NCI-H748 (cell line): ENCODE measurements at regions not wholly inside any gene's neighbourhood (a gene's known extent, or its start where the extent isn't known, plus 50 kb on each side); places are given as distances from the start of the nearest gene placed in this dataset.
A peak's percentile ranks its signal among the peaks of the same experiment; 100 is the strongest.

Experiments
- DNase-seq: peaks from one replicate; lab custom pipeline; 2025; ENCODE audit not compliant: unreplicated experiment; lab: John Stamatoyannopoulos, UW

DNA sequence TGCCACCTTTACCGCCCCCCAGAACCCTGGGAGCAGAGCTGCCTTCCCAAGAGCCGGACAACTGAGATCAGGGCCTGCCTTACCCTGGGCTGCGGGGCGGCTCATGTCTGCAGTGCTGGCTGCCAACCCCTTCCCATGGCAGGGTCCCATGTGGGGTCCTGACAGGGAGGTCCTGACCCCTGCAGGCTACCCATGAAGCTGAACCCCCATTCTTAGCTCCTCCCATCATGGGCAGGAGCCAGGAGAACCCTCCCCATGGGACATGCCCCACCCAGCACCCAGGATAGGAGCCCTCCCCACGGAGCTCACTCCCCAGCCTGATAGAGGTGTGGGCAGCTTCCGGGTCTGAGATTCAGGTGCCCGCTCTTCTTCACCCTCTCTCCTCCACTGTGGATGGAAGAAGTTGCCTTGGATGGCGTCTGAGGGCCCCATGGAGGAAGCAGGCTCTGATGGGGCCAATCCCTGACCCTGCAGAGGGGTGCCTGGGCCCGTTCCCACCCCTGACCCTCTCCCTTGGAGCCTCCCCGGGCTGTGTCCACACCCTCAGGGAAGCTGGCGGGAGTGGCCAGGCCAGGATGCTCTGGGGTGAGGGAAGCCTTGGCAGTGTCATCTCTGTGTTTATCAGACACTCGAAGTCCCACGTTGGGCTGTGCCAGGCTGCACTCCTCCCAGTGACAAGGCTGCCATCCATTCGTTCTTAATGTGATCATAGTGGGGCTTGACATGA lies 1508.2 kb downstream of the BRD1 start:
- no peak for DNase-seq

DNA sequence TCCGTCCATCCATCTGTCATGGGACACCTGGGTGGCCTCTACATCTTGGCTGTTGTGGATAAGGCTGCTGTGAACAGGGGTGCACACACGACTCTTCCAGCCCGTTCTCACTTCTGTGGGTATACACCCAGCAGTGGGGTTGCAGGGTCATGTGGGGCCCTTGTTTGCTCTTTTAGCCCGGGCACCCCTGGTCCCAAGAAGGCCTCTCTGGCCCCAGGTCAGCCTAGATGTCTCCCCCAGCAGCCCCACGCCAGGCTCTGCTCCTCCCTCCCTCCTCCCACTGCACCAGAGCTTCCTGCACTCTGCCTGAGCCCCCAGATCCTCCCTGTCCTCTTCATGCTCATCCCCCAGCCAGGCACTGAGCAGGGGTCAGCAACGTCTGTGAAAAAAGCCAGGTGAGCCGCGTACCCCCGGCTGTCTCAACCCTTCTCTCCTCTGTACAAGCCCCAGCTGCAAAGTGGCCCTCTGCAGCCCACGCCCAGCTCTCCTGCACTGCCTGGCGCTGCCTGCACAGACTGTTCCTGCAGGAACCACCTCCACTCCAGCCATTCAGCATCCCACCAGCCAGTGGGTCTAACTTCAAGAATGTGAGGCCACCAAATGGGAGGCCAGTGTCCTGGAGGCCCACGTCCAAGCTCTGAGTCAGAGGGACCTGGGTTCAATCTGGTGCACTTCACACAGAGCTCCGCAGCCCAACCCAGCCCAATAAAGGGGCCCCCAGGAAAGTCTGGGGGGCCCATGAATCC lies 1508.9 kb downstream of the BRD1 start:
- peak; percentile 49 for DNase-seq

DNA sequence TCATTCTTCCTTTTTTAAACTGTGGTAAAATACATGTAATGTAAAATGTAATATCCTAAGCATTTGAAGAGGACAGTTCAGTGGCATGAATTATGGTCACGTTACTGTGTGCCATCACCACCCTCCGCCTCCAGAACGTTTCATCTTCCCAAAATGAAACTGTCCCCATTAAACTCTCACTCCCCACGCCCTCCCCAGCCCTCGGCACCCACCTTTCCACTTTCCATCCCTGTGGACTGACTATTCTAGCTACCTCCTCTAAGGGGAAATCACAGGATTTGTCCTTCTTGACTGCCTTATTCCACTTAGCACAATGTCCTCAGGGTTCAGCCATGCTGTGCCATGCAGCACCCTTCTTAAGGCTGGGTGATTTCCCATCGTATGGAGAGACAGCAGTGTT lies 1509.5 kb downstream of the BRD1 start:
- DNase-seq, result no peak

DNA sequence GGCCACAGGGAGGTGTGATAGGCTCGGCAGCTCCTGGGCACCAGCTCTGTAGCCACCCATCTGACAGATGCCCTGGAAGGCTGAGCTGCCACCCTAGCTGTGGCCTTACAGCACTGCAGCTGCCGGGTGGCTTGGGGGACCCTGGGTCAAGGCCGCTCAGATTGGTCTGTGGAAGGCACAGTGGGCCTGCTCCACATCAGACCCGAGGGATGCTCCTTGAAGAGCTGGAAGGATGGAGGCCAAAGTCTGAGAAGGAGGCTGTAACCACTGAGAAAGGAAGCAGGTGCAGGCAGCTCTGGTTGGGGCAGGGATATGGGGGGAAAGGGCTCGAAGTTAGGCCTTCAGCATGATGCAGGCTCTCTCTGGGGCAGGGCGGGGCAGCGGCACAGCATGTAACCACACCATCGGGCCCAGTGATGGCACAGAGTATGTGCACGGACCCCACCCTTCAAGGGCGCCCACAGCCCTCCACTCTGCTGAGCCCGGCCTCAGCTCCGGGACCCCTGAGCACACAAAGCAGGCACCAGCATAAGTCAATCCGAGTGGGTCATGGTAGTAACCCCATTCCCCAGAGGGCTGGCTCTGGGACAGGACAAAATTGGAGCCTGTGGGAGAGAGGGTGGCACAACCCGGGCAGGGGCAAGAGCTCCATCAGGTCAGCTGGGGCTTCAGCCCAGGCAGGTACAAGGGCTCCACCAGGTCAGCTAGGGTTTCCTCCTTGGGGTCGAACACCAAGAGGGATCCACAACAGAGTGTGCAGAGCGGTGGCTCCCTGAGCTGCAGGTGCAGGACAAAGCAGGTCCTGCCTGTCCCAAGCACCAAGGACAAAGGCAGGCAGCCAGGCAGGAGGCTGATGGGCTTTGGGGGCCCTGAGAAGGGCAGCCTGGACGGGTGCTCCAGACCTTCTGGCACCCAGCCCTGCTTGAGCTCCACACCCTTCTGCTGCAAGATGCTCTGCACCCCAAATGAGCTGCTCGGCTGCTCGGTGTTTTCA lies 1511.1 kb downstream of the BRD1 start:
- DNase-seq, result no peak

GRCh38 chr22:48315439-48316256 lies 1512.0 kb downstream of the BRD1 start:
- DNase-seq, result no peak

DNA sequence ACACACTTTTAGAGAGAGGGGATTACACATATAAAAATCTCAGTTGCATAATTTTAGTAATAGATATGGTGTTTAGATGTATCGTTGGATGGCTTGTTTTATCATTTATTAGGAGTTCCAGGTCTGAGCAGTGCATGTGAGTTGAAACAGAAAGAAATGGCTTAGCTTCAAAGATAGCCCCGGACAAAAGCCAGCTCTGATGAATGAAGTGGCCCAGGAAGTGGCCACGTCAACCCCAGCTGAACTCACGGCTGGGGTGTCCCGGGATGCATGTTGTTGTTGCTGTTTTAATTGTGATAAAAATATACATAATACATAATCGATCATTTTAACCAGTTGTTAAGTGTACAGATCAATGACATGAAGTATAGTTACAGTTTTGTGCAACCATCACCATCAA lies 1513.6 kb downstream of the BRD1 start:
- DNase-seq, result no peak

GRCh38 chr22:48313175-48313830 lies 1514.4 kb downstream of the BRD1 start:
- DNase-seq, result no peak

DNA sequence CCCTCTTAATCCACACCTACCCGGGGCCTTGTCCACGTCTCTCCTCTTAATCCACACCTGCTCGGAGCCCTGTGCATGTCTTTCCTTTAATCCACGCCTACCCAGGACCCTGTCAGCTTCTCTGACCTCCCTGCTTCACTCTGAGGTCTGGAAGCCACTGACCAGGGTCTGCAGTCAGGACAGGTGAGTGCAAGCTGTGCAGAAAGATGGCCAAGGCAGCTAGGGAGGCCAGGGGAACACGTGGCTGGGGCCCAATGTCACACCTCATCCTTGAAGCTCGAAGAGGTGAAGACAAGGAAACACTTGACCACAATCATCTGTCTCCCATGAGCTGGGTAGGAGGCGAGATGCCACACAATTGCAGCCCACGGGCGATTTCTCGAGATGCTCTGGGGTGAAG lies 1516.9 kb downstream of the BRD1 start:
- no peak for DNase-seq

- no peak for DNase-seq
Observed at GRCh38 chr22:48310289-48310688, 1517.4 kb downstream of the BRD1 start.

GRCh38 chr22:48309836-48310235 lies 1517.8 kb downstream of the BRD1 start:
- DNase-seq, result no peak

- no peak for DNase-seq
Observed at GRCh38 chr22:48309115-48309705, 1518.5 kb downstream of the BRD1 start.

DNA sequence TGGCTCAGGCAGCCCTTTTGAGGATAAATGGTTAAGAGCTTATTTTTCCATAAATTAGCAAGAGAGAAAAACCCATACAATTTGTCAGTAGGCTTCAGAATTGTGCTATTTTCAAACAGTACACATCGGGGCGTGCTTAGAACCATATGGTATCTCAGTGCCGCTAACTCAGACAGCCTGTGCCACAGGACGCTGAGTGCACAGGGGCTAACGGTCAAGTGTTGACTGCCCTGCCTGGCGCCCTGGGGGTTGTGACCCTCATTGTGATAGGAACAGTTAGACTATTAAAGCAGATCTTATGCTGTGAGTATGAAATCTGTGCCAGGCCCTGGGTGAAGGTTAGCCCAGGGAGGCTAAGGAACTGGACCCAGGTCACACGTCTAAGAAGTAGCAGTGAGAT lies 1519.7 kb downstream of the BRD1 start:
- no peak for DNase-seq

GRCh38 chr22:48306785-48307510 lies 1520.7 kb downstream of the BRD1 start:
- no peak for DNase-seq

- DNase-seq, result no peak
Observed at GRCh38 chr22:48306284-48306683, 1521.4 kb downstream of the BRD1 start.

DNA sequence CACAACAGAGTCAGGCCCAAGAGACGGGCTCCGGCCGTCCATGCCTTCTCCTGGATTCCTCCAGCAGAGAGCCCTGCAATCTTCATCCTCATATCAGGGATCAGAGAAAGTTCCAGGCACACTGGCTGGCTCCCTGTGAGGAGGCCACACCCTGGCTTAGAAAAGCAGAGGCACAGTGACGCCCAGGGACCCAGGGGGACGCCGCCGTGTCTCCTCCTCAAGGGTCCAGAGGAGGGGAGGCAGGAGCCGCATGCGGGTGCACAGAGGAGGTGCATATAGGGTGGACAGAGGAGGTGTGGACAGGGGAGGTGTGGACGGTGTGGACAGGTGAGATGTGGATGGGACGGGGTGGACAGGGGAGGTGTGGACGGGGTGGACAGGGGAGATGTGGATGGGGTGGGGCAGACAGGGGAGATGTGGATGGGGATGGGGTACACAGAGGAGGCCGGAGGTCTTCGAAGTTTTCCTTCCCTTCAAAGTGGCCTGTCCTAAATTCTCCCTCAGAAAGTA lies 1521.9 kb downstream of the BRD1 start:
- no peak for DNase-seq

DNA sequence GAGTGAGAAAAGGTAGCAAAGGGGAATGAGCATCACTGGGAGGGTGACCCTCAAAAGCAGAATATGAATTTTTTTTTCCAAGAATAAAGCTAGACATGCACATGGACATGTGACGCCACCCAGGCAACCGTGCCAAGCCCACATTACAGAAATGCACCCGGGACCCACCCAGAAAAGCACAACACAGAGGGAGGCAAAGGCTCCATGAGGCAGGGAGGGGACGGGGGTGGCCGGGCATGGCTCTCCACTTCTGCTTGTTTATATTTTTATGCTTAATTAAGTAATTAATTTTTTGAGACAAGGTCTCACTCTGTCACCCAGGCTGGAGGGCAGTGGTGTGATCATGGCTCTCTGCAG lies 1524.3 kb downstream of the BRD1 start:
- no peak for DNase-seq

- no peak for DNase-seq
Observed at GRCh38 chr22:48302657-48303368, 1524.9 kb downstream of the BRD1 start.

- DNase-seq, result no peak
Observed at GRCh38 chr22:48301908-48302307, 1525.8 kb downstream of the BRD1 start.
